GM21367 (cell line): ENCODE measurements at regions not wholly inside any gene's neighbourhood (a gene's known extent, or its start where the extent isn't known, plus 50 kb on each side); places are given as distances from the start of the nearest gene placed in this dataset.

ENCODE experiments used
- ATAC-seq: cut with Tn5 transposase; IDR thresholded peaks from one replicate; pipeline ENCODE4 v1.9.1; 2021; ENCODE audit not compliant: unreplicated experiment

- no peak for ATAC-seq
Observed at GRCh38 chr13:109602356-109602755, 184.0 kb downstream of the IRS2 start.

DNA sequence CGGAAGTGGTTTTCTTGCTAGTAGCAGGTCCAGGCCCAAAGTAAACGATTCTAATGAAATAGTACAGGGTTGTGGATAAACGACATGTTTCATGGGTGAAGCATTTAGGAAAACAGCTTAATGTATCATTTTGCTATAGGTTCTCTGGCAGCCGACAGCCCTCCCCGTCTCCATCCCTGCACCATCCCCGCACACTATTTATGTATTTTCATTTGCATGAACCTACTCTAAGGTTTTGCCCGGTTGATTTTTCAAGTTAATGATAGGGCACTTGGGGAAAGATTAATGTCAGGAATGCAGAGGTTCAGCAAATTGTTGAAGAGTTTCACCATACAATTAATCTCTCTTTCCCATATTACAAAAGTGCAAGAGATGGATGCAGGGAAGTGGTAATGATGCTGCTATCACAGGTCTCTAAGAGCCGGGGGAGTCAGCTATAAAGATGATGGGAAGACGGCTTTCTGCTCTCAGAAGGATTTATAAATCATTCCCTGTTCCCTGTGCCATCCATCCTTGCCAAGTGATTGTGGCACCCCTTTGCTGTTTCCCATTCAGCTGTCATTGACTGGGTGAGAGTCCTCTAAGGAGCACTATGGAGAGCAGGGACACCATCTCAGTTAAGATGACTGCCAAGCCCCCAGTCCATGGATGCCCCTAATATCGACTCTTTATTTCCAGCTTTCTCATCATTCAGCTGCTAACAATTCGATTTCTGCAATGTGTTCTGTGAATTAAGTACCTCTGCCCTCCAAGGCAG, 186.3 kb downstream of the IRS2 start:
- no peak for ATAC-seq

DNA sequence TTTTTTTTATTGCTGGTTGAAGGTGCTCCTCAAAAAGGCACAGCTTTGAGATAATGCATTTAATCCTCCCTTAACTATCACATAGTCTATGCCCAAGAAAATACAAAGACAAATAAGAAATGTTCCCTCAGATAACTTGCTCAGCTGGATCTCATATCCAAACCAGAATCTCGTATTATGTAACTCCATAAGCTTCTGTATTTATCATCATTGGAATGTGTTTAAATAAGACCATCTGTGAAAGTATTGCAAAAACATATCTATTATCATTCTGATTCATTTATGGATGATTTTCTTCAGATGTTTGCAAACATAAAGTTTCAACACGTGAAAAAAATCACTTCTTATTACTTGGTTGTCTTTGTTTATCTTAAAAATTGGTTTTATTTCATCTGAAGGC, 190.9 kb downstream of the IRS2 start:
- no peak for ATAC-seq

DNA sequence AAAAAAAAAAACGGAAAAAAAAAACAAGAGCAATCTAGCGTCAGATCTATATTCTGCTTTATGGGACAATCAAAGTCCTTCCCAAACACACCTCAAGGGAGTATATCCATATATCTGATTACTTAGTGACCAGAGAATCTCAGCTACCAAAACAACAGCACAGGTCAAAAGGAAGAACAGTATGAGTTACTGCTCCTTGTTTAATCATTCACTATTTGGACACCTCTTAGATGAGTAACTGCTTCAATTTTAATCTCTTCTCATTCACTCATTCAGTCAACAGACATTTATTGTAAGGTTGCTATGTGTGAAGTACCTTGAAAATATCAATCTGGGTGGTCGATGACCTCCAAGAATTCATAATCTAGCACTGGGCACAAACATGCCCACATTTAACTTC, 193.2 kb downstream of the IRS2 start:
- no peak for ATAC-seq

- ATAC-seq: no peak
Observed at GRCh38 chr13:109592770-109593169, 193.6 kb downstream of the IRS2 start.

DNA sequence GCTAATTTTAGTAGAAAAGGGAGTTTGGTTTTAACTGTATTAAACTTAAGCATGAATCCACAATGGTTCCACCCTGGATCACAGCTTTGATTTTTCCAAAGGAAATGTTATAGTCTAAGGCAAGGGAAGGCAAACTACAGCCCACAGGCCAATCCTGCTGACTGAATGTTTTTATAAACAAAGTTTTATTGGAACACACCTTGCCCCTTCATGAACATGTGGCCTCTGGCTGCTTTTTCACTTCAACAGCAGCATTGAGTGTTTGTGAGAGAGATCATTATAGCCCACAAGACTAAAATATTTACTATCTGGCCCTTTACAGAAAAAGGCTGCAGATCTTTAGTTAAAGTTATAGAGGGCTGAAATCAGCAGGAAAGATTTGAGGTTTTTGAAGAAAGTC, 198.7 kb downstream of the IRS2 start:
- no peak for ATAC-seq

- ATAC-seq: no peak
Observed at GRCh38 chr13:109586509-109587346, 199.7 kb downstream of the IRS2 start.

- ATAC-seq: no peak
Observed at GRCh38 chr13:109584844-109585361, 201.5 kb downstream of the IRS2 start.

DNA sequence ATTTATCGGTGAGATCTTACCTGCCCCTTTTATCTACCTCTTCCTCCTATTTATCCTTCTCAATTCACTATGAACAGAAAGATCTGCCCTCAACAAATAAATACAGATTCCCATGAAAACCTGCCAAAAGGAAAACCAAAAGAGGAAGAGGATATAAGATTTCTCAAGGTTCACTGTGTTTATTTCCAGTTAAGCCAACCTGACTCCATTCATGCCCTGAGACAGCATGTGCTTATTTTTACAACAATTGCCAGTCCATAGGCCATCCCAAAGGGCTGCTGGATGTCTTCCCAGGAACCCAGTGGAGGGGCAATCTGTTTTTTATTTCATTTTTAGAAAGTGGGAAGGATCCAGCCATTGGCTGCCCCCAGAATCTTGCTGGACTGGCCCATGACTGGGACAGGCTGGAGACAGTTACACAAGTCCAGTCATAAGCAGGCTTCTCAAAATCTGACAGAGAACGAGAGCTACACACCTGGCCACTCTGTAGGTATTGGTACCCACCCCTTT, 209.1 kb downstream of the IRS2 start:
- no peak for ATAC-seq

DNA sequence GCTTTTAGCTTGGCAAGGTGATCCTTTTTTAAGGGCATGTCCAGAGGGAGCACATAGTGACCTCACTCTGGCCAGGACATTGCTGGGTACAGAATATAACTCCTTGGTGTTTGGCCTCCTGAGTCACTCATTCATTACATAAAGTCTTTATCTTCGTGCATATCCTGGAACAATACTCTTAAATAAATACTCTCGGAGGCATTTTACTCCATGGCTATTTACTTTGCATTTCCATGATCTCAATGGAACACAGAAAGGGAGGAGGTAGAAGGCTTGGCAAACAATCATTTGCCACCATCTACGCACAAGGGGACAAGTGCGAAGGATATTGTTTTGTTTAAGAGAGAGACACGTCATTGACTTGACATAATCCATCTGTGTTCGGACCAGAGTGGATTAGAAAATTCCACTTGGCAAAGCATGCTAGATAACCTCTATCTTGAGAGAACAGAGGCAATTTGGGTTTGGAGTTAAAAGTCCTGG, 210.0 kb downstream of the IRS2 start:
- no peak for ATAC-seq

DNA sequence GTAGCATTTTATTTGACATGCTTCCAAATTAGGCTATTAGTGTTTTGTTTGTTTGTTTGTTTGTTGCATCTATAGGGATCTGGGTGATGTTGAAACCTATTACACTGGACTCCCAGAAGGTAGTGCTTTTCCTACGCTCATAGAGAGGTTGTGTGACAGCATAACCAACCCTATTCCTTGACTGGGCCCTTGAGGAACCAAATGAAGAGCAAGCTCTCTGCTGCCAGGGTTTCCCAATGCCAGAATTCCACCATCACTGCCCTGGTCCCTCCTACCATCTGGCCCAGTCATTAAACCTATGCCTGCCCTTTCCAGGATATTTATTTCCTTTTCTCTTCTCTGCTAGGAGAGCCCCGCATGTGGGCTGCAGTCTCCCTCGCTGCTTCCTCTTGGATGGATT, 210.6 kb downstream of the IRS2 start:
- ATAC-seq: no peak

GRCh38 chr13:109572389-109572788, 214.0 kb downstream of the IRS2 start:
- ATAC-seq: no peak

DNA sequence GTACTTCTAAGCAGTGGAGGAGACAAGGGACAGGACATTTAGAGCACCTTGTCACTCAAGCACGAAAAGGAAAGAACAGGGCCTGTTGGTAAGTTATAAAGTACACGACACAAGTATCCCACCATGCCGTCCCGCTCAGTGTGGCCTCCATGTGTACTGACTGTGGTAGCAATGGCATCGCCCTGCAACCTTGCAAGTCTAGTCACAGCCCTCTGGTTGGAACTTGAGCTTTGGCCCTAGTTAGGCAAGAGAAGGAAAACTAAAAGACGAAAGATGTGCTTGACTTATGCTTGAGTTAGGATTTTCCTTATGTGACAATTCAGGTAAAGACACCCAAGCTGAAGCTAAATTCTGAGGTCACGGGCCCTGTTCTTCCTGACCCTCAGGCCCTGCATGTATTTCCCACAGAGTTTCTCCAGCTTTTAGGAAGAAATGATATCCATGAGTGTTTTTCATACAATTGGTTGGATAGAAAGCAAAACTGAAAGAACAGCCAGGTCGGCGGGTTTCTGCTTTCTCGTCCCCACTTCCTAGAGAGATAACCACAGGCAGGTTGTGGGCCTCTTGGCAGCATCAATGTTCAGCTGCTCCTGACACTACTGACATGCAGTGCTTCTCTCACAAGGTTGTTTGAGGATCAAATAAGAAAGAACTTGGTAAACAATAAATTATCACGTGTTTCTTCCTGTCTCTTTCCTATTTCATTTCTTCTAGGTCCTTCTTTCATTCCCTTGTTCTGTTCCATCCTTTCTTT, 216.2 kb downstream of the IRS2 start:
- ATAC-seq: peak; percentile 95

- ATAC-seq: no peak
Observed at GRCh38 chr13:109568339-109568818, 218.0 kb downstream of the IRS2 start.

- ATAC-seq: no peak
Observed at GRCh38 chr13:109567315-109567714, 219.1 kb downstream of the IRS2 start.

DNA sequence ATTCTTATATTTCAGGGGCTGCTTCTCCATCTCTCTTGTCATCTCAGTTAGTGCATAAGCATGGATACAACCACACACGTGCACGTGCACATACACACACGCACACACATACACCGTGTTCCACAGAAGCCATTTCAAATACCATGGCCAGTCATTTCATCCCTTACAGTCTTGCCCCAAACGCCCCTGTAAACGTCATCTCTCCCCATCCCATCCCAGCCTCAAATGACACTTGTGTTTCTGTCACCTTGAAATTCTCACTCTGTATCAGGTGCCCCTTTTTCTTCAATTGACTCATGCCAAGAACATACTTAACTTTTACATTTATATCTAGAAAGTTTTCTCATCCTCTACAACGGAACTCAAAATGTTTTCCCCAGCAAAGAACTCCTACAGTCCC, 220.5 kb downstream of the IRS2 start:
- no peak for ATAC-seq

DNA sequence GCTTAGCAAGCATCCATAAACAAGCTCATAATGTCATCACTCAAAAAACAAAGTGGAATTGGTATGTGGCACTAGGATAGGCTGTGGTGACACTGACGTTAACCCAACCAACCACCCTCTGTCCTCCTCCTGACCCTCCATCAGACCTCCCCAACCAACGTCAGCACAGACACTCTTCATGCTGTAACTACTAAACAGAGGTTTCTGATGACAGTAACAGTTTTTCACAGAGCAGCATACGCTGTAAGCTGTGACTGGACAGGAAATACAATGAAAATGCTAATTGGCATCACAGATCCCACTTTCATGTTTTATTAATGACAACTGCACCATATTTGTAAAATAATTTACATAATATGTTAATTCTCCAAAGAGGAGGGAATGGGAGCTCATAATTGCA, 238.0 kb downstream of the IRS2 start:
- ATAC-seq: no peak

DNA sequence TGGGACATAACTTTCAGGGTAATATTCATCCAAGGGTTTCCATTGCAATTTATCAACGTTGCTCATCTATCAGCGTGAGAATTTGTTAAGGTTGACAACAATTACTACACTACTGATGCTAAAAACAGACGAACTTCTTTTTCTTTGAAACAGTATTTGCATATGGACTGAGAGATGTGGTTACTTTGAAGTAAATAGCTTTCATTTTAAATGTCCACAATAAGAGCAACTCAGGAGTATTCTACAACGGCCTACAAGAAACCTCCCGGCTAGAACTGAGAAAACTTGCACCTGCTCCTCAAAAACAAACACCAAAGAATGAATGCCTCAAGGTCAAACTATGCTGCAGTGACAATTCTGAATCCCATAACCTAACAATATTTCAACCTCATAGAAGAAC, 238.4 kb downstream of the IRS2 start:
- ATAC-seq: no peak

GRCh38 chr13:109545931-109546330, 240.5 kb downstream of the IRS2 start:
- ATAC-seq: no peak

GRCh38 chr13:109541081-109541480, 245.3 kb downstream of the IRS2 start:
- no peak for ATAC-seq

- no peak for ATAC-seq
Observed at GRCh38 chr13:109537584-109537983, 248.8 kb downstream of the IRS2 start.
